Breast epithelium (tissue), 3 donors: ENCODE measurements at regions not wholly inside any gene's neighbourhood (a gene's known extent, or its start where the extent isn't known, plus 50 kb on each side); places are given as distances from the start of the nearest gene placed in this dataset.

Experiments
- POLR2A ChIP-seq: fragments of 450-650 bp; IDR thresholded peaks from one replicate; pipeline ENCODE4 v1.6.1; 2016; ENCODE audit warnings: antibody characterized with exemption, mild to moderate bottlenecking, moderate library complexity
- TF ChIP-seq, protein P1 (sequence below), 3 donors: fragments of 450-650 bp; IDR thresholded peaks; one replicate each; pipeline ENCODE4 v1.5.1; 2016 to 2017; ENCODE audit warnings: antibody characterized with exemption in 3 of 3, mild to moderate bottlenecking in 3 of 3, moderate library complexity in 3 of 3

- TF ChIP-seq POLR2A: no peak
- TF ChIP-seq, protein P1, sequence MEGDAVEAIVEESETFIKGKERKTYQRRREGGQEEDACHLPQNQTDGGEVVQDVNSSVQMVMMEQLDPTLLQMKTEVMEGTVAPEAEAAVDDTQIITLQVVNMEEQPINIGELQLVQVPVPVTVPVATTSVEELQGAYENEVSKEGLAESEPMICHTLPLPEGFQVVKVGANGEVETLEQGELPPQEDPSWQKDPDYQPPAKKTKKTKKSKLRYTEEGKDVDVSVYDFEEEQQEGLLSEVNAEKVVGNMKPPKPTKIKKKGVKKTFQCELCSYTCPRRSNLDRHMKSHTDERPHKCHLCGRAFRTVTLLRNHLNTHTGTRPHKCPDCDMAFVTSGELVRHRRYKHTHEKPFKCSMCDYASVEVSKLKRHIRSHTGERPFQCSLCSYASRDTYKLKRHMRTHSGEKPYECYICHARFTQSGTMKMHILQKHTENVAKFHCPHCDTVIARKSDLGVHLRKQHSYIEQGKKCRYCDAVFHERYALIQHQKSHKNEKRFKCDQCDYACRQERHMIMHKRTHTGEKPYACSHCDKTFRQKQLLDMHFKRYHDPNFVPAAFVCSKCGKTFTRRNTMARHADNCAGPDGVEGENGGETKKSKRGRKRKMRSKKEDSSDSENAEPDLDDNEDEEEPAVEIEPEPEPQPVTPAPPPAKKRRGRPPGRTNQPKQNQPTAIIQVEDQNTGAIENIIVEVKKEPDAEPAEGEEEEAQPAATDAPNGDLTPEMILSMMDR (IDR thresholded peaks at IDR 0.05): no peak
Measured at GRCh38 chr1:106080608-106081325, 975.7 kb upstream of the PRMT6 start.
